Stimulated activated CD4-positive, alpha-beta T cell treated with anti-CD3 and anti-CD28 coated beads, TNF-alpha, amount 100 ng/mL, for 24 hours (primary cell): ENCODE measurements at regions not wholly inside any gene's neighbourhood (a gene's known extent, or its start where the extent isn't known, plus 50 kb on each side); places are given as distances from the start of the nearest gene placed in this dataset.
"Not testable (repeated sequence)": the region's sequence is repeated elsewhere in the genome, so short reads cannot be mapped to it uniquely, and the experiment has no call there.

Experiments used
- DNase-seq, 3 experiments: peaks; one replicate each; pipeline ENCODE4 v3.0.0-alpha.2; 2020; ENCODE audit warnings: low read depth in 3 of 3

GRCh38 chr5:87645224-87645623 lies 232.5 kb upstream of the CCNH start:
- no peak for DNase-seq

- no peak for DNase-seq
Observed at GRCh38 chr5:87640902-87641301, 228.2 kb upstream of the CCNH start.

- no peak for DNase-seq
Observed at GRCh38 chr5:87627363-87627762, 214.6 kb upstream of the CCNH start.

GRCh38 chr5:87608385-87608784 lies 195.7 kb upstream of the CCNH start:
- no peak for DNase-seq

- no peak for DNase-seq
Observed at GRCh38 chr5:87605663-87606062, 192.9 kb upstream of the CCNH start.

- no peak for DNase-seq
Observed at GRCh38 chr5:87599778-87600177, 187.0 kb upstream of the CCNH start.

GRCh38 chr5:87598460-87598859 lies 185.7 kb upstream of the CCNH start:
- DNase-seq, result no peak

GRCh38 chr5:87594566-87594965 lies 181.8 kb upstream of the CCNH start:
- DNase-seq, result no peak

GRCh38 chr5:87589587-87589986 lies 176.9 kb upstream of the CCNH start:
- DNase-seq, result no peak

- no peak for DNase-seq
Observed at GRCh38 chr5:87588316-87588715, 175.6 kb upstream of the CCNH start.

- not testable (repeated sequence) for DNase-seq
Observed at GRCh38 chr5:87583704-87584103, 171.0 kb upstream of the CCNH start.

GRCh38 chr5:87582149-87582548 lies 169.4 kb upstream of the CCNH start:
- no peak for DNase-seq

GRCh38 chr5:87581661-87582060 lies 168.9 kb upstream of the CCNH start:
- DNase-seq, result no peak

GRCh38 chr5:87579678-87580077 lies 166.9 kb upstream of the CCNH start:
- no peak for DNase-seq

- DNase-seq, result no peak
Observed at GRCh38 chr5:87576867-87577266, 164.1 kb upstream of the CCNH start.

- DNase-seq, result not testable (repeated sequence)
Observed at GRCh38 chr5:87576306-87576705, 163.6 kb upstream of the CCNH start.

GRCh38 chr5:87574106-87574505 lies 161.4 kb upstream of the CCNH start:
- no peak for DNase-seq

- no peak for DNase-seq
Observed at GRCh38 chr5:87572611-87573010, 159.9 kb upstream of the CCNH start.

- DNase-seq, result no peak
Observed at GRCh38 chr5:87572090-87572489, 159.4 kb upstream of the CCNH start.

GRCh38 chr5:87570366-87570765 lies 157.6 kb upstream of the CCNH start:
- no peak for DNase-seq

GRCh38 chr5:87562068-87562467 lies 149.3 kb upstream of the CCNH start:
- DNase-seq, result no peak

- no peak for DNase-seq
Observed at GRCh38 chr5:87560528-87560927, 147.8 kb upstream of the CCNH start.

GRCh38 chr5:87551911-87552310 lies 139.2 kb upstream of the CCNH start:
- DNase-seq, result no peak

- no peak for DNase-seq
Observed at GRCh38 chr5:87541676-87542075, 128.9 kb upstream of the CCNH start.

- no peak for DNase-seq
Observed at GRCh38 chr5:87541033-87541432, 128.3 kb upstream of the CCNH start.
